ENCODE measurements at regions not wholly inside any gene's neighbourhood (a gene's known extent, or its start where the extent isn't known, plus 50 kb on each side); places are given as distances from the start of the nearest gene placed in this dataset.

DNA sequence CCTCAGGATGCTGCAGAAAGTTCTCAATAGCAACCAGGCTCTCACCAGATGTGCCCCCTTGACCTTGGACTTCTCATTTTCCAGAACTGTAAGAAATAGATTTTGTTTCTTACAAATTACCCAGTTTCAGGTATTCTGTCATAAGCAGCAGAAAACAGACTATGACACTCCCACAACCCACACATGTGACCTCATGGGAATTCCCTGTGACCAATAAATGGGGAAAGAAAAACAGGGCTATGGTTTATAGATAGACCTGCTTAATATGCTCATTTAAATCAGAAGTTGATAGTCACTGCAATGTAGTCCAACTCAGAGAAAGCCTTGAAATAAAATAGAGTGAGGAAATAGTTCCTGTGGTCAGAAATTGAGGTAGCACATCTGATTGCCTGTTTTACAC is 380.9 kb upstream of the PTBP2 start:
- Histone ChIP-seq H3K4me3 (ENCODE audit: low read depth in 1 of 5, low read length in 5 of 5) (no peak overlapping the region), H3K4me1 (ENCODE audit: control insufficient read depth in 5 of 5, insufficient read depth in 5 of 5, low read length in 5 of 5) (no peaks in the 10 kb centered on the region), H3K27ac (ENCODE audit: low read depth, low read length) (no peak overlapping the region), H3K9ac (ENCODE audit: low read length in 5 of 5) (no peak overlapping the region), H3K9me3 (ENCODE audit: control insufficient read depth in 5 of 5, low read length in 5 of 5) (peaks cover 0 to 6% (median 3%) of the 10 kb centered on the region in 5 donors), H3K36me3 (ENCODE audit: control insufficient read depth in 5 of 5, insufficient read depth in 5 of 5, low read length in 5 of 5) (no peaks in the 10 kb centered on the region), H3K27me3 (ENCODE audit: control insufficient read depth in 5 of 5, insufficient read depth in 4 of 5, low read length in 5 of 5) (no peaks in the 10 kb centered on the region)

GRCh38 chr1:96346719-96347118 is 374.9 kb upstream of the PTBP2 start:
- H3K27me3 ChIP-seq (ENCODE audit: control insufficient read depth in 5 of 5, insufficient read depth in 4 of 5, low read length in 5 of 5): no peaks in the 10 kb centered on the region
- H3K9ac ChIP-seq (ENCODE audit: low read length in 5 of 5): no peak overlapping the region
- H3K36me3 ChIP-seq (ENCODE audit: control insufficient read depth in 5 of 5, insufficient read depth in 5 of 5, low read length in 5 of 5): no peaks in the 10 kb centered on the region
- H3K4me3 ChIP-seq (ENCODE audit: low read depth in 1 of 5, low read length in 5 of 5): no peak overlapping the region
- peaks cover 0 to 6% (median 3%) of the 10 kb centered on the region in 5 donors for H3K9me3 ChIP-seq (ENCODE audit: control insufficient read depth in 5 of 5, low read length in 5 of 5)
- no peaks in the 10 kb centered on the region for H3K4me1 ChIP-seq (ENCODE audit: control insufficient read depth in 5 of 5, insufficient read depth in 5 of 5, low read length in 5 of 5)
- no peak overlapping the region for H3K27ac ChIP-seq (ENCODE audit: low read depth, low read length)

DNA sequence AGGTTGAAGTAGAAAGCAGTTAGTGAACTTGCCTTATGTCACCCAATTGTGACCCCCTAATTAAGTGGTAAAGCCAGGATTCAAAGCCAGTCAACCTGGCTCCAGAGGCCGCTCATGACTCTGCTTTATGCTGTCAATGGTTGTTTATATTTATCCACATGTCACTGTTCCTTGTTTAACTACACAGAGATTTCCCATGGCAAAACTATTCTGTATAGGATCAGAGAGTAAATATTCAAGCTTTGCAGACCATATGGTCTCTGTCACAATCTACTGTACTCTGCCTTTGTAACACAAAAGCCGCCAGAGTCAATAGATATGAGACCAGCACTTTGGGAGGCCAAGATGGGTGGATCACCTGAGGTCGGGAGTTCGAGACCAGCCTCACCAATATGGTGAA is 371.7 kb upstream of the PTBP2 start:
- Histone ChIP-seq H3K27ac (ENCODE audit: low read depth, low read length) (no peak overlapping the region), H3K9me3 (ENCODE audit: control insufficient read depth in 5 of 5, low read length in 5 of 5) (peaks cover 0 to under 1% (median 0%) of the 10 kb centered on the region in 5 donors), H3K27me3 (ENCODE audit: control insufficient read depth in 5 of 5, insufficient read depth in 4 of 5, low read length in 5 of 5) (no peaks in the 10 kb centered on the region), H3K9ac (ENCODE audit: low read length in 5 of 5) (no peak overlapping the region), H3K36me3 (ENCODE audit: control insufficient read depth in 5 of 5, insufficient read depth in 5 of 5, low read length in 5 of 5) (no peaks in the 10 kb centered on the region), H3K4me1 (ENCODE audit: control insufficient read depth in 5 of 5, insufficient read depth in 5 of 5, low read length in 5 of 5) (peaks cover 0 to 3% (median 0%) of the 10 kb centered on the region in 5 donors), H3K4me3 (ENCODE audit: low read depth in 1 of 5, low read length in 5 of 5) (no peak overlapping the region)

- H3K9ac ChIP-seq (ENCODE audit: low read length in 5 of 5): no peak overlapping the region
- H3K36me3 ChIP-seq (ENCODE audit: control insufficient read depth in 5 of 5, insufficient read depth in 5 of 5, low read length in 5 of 5): no peaks in the 10 kb centered on the region
- no peaks in the 10 kb centered on the region for H3K27me3 ChIP-seq (ENCODE audit: control insufficient read depth in 5 of 5, insufficient read depth in 4 of 5, low read length in 5 of 5)
- no peak overlapping the region for H3K4me3 ChIP-seq (ENCODE audit: low read depth in 1 of 5, low read length in 5 of 5)
- H3K27ac ChIP-seq (ENCODE audit: low read depth, low read length): no peak overlapping the region
- H3K9me3 ChIP-seq (ENCODE audit: control insufficient read depth in 5 of 5, low read length in 5 of 5): no peaks in the 10 kb centered on the region
- H3K4me1 ChIP-seq (ENCODE audit: control insufficient read depth in 5 of 5, insufficient read depth in 5 of 5, low read length in 5 of 5): peaks cover 0 to 3% (median 0%) of the 10 kb centered on the region in 5 donors
Measured at GRCh38 chr1:96352733-96353132, 368.9 kb upstream of the PTBP2 start.

- Histone ChIP-seq H3K27me3 (ENCODE audit: control insufficient read depth in 5 of 5, insufficient read depth in 4 of 5, low read length in 5 of 5) (no peaks in the 10 kb centered on the region), H3K36me3 (ENCODE audit: control insufficient read depth in 5 of 5, insufficient read depth in 5 of 5, low read length in 5 of 5) (no peaks in the 10 kb centered on the region), H3K4me1 (ENCODE audit: control insufficient read depth in 5 of 5, insufficient read depth in 5 of 5, low read length in 5 of 5) (peaks cover 0 to 3% (median 0%) of the 10 kb centered on the region in 5 donors), H3K9ac (ENCODE audit: low read length in 5 of 5) (no peak overlapping the region), H3K9me3 (ENCODE audit: control insufficient read depth in 5 of 5, low read length in 5 of 5) (no peaks in the 10 kb centered on the region), H3K4me3 (ENCODE audit: low read depth in 1 of 5, low read length in 5 of 5) (no peak overlapping the region), H3K27ac (ENCODE audit: low read depth, low read length) (no peak overlapping the region)
Measured at GRCh38 chr1:96355521-96355920, 366.1 kb upstream of the PTBP2 start.

DNA sequence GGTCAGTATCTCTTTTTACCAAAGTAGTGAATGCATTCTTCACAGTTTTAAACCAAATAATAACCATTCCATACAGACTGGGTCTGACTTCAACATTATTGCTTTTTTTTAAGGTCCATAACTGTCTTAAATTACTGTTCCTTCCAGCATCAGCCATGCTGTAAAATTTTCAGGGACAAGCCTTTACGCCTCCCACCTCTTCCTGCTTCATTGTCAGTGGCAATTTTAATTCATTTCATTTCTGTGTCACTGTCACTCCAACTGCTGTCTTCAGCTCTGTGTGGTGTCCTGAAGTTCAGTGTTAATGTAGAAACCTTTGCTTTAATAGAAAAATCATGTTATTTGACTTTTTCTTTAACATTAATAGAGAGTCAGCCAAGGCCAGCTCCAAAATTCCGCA is 365.6 kb upstream of the PTBP2 start:
- Histone ChIP-seq H3K27me3 (ENCODE audit: control insufficient read depth in 5 of 5, insufficient read depth in 4 of 5, low read length in 5 of 5) (no peaks in the 10 kb centered on the region), H3K9me3 (ENCODE audit: control insufficient read depth in 5 of 5, low read length in 5 of 5) (no peaks in the 10 kb centered on the region), H3K36me3 (ENCODE audit: control insufficient read depth in 5 of 5, insufficient read depth in 5 of 5, low read length in 5 of 5) (no peaks in the 10 kb centered on the region), H3K4me1 (ENCODE audit: control insufficient read depth in 5 of 5, insufficient read depth in 5 of 5, low read length in 5 of 5) (peaks cover 0 to 3% (median 0%) of the 10 kb centered on the region in 5 donors), H3K4me3 (ENCODE audit: low read depth in 1 of 5, low read length in 5 of 5) (no peak overlapping the region), H3K9ac (ENCODE audit: low read length in 5 of 5) (no peak overlapping the region), H3K27ac (ENCODE audit: low read depth, low read length) (no peak overlapping the region)

DNA sequence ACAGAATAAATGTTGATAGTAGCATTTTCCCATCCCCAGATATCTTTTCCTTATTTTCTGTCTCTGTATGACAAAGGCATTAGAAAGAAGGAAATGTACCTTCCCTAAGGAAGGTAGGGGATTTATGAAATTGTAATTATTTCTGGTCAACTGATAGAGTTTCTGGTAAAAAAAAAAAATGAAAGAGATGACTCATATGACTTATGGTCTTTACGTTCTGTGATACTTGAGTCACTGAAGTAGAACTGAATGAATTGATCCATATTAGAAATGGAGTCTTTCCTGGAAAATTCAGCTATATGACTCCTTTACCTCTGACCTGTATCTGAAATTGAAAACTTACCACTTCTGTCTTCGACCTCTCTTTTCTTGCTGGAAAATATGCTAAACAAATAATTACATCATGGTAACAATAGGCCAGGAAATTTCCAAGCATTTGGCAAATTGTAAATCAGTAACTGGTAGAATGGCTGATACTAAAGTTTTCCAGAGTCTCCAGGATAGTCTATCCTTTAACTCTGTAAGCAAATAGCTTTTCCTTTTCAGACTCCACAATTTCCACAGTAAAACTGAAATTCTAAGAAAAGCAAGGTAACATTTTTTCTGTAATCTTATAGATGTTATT is 364.3 kb upstream of the PTBP2 start:
- H3K36me3 ChIP-seq (ENCODE audit: control insufficient read depth in 5 of 5, insufficient read depth in 5 of 5, low read length in 5 of 5): no peaks in the 10 kb centered on the region
- no peak overlapping the region for H3K9ac ChIP-seq (ENCODE audit: low read length in 5 of 5)
- H3K27ac ChIP-seq (ENCODE audit: low read depth, low read length): no peak overlapping the region
- H3K4me3 ChIP-seq (ENCODE audit: low read depth in 1 of 5, low read length in 5 of 5): no peak overlapping the region
- peaks cover 0 to 3% (median 0%) of the 10 kb centered on the region in 5 donors for H3K4me1 ChIP-seq (ENCODE audit: control insufficient read depth in 5 of 5, insufficient read depth in 5 of 5, low read length in 5 of 5)
- H3K9me3 ChIP-seq (ENCODE audit: control insufficient read depth in 5 of 5, low read length in 5 of 5): no peaks in the 10 kb centered on the region
- H3K27me3 ChIP-seq (ENCODE audit: control insufficient read depth in 5 of 5, insufficient read depth in 4 of 5, low read length in 5 of 5): no peaks in the 10 kb centered on the region

DNA sequence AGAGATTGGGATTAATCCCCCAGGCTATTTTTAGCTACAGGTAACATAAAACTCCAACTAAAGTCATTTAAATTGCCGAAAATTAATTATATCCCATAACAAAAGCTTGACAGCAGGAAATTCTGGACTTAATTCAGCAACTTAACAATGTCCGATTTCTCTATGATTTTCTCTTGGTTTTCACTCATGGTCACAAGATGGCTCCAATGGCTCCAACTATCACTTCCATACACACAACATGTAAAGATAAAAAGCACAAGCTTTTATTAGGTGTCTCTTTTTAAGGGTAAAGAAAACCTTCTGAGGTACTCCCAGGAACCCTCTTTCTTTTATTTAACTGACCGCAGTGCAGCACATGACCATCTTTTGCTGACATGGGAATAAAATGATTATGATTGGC is 363.5 kb upstream of the PTBP2 start:
- no peaks in the 10 kb centered on the region for H3K36me3 ChIP-seq (ENCODE audit: control insufficient read depth in 5 of 5, insufficient read depth in 5 of 5, low read length in 5 of 5)
- H3K4me3 ChIP-seq (ENCODE audit: low read depth in 1 of 5, low read length in 5 of 5): no peak overlapping the region
- H3K9me3 ChIP-seq (ENCODE audit: control insufficient read depth in 5 of 5, low read length in 5 of 5): no peaks in the 10 kb centered on the region
- no peak overlapping the region for H3K27ac ChIP-seq (ENCODE audit: low read depth, low read length)
- H3K27me3 ChIP-seq (ENCODE audit: control insufficient read depth in 5 of 5, insufficient read depth in 4 of 5, low read length in 5 of 5): no peaks in the 10 kb centered on the region
- H3K4me1 ChIP-seq (ENCODE audit: control insufficient read depth in 5 of 5, insufficient read depth in 5 of 5, low read length in 5 of 5): no peaks in the 10 kb centered on the region
- no peak overlapping the region for H3K9ac ChIP-seq (ENCODE audit: low read length in 5 of 5)

GRCh38 chr1:96360036-96360795 is 361.4 kb upstream of the PTBP2 start:
- no peaks in the 10 kb centered on the region for H3K36me3 ChIP-seq (ENCODE audit: control insufficient read depth in 5 of 5, insufficient read depth in 5 of 5, low read length in 5 of 5)
- H3K27ac ChIP-seq (ENCODE audit: low read depth, low read length): no peak overlapping the region
- H3K4me1 ChIP-seq (ENCODE audit: control insufficient read depth in 5 of 5, insufficient read depth in 5 of 5, low read length in 5 of 5): no peaks in the 10 kb centered on the region
- no peaks in the 10 kb centered on the region for H3K27me3 ChIP-seq (ENCODE audit: control insufficient read depth in 5 of 5, insufficient read depth in 4 of 5, low read length in 5 of 5)
- H3K9ac ChIP-seq (ENCODE audit: low read length in 5 of 5): no peak overlapping the region
- H3K9me3 ChIP-seq (ENCODE audit: control insufficient read depth in 5 of 5, low read length in 5 of 5): no peaks in the 10 kb centered on the region
- H3K4me3 ChIP-seq (ENCODE audit: low read depth in 1 of 5, low read length in 5 of 5): no peak overlapping the region

DNA sequence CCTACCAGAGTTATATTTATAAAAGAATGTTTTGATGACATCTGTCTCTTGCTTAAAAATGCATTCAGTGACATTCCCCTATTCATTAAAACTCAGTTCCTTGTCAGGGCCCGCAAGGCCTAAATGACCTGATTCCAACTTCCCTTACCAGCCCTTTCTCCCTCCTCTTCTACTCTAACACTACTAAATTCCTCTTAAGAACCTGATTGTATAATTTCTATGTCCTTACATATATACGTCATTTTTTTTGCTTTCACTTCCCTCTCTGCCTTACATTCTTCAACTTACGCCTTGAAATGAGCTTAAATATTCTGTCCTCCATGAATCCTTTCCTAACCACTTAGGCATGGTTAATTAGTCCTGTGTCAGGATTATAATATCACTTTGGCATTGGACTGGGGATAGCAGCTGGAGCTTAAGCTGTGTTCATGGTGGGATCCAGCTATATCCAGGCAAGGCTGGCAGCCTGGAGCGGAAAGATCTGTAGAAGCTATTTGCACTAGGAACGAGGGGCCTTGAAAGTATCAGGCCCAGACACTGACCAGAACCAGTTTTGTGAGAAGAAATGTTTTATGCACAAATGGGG is 360.2 kb upstream of the PTBP2 start:
- Histone ChIP-seq H3K9me3 (ENCODE audit: control insufficient read depth in 5 of 5, low read length in 5 of 5) (no peaks in the 10 kb centered on the region), H3K9ac (ENCODE audit: low read length in 5 of 5) (no peak overlapping the region), H3K36me3 (ENCODE audit: control insufficient read depth in 5 of 5, insufficient read depth in 5 of 5, low read length in 5 of 5) (no peaks in the 10 kb centered on the region), H3K27ac (ENCODE audit: low read depth, low read length) (no peak overlapping the region), H3K4me1 (ENCODE audit: control insufficient read depth in 5 of 5, insufficient read depth in 5 of 5, low read length in 5 of 5) (no peaks in the 10 kb centered on the region), H3K4me3 (ENCODE audit: low read depth in 1 of 5, low read length in 5 of 5) (no peak overlapping the region), H3K27me3 (ENCODE audit: control insufficient read depth in 5 of 5, insufficient read depth in 4 of 5, low read length in 5 of 5) (no peaks in the 10 kb centered on the region)
